GM23338 (cell line): ENCODE measurements at regions not wholly inside any gene's neighbourhood (a gene's known extent, or its start where the extent isn't known, plus 50 kb on each side); places are given as distances from the start of the nearest gene placed in this dataset.

ENCODE experiments used
- ATAC-seq: fragments of 200-7000 bp; cut with Tn5 transposase; 3 replicates; pipeline ENCODE4 v1.9.1; 2020
- DNase-seq: peaks from one replicate; pipeline ENCODE4 v3.0.0-alpha.2; 2015; ENCODE audit warnings: low spot score
- H2AFZ ChIP-seq: fragments of 200-600 bp; sonication (generic); 2 replicates; pipeline ENCODE4 v1.8.0; 2016; ENCODE audit warnings: antibody characterized with exemption, mild to moderate bottlenecking, moderate library complexity
- H3F3A ChIP-seq: fragments of 200-600 bp; sonication (generic); replicated peaks from 2 replicates; pipeline ENCODE4 v1.8.0; 2017; ENCODE audit warnings: antibody characterized with exemption, mixed run types, low read depth
- H3K27ac ChIP-seq: fragments of 200-600 bp; sonication (generic); 2 replicates; pipeline ENCODE4 v1.6.1; 2016; ENCODE audit warnings: low read depth
- H3K27me3 ChIP-seq: fragments of 200-600 bp; sonication (generic); 2 replicates; pipeline ENCODE4 v1.8.0; 2016; ENCODE audit warnings: mild to moderate bottlenecking, mixed run types, moderate library complexity; ENCODE audit not compliant: insufficient read depth
- H3K36me3 ChIP-seq: fragments of 200-600 bp; sonication (generic); 2 replicates; pipeline ENCODE4 v1.8.0; 2016; ENCODE audit warnings: mild to moderate bottlenecking; ENCODE audit not compliant: insufficient read depth
- H3K4me1 ChIP-seq: fragments of 200-600 bp; sonication (generic); 2 replicates; pipeline ENCODE4 v1.8.0; 2016; ENCODE audit warnings: mild to moderate bottlenecking, moderate library complexity; ENCODE audit not compliant: insufficient read depth
- H3K4me2 ChIP-seq: fragments of 200-600 bp; sonication (generic); 2 replicates; pipeline ENCODE4 v1.7.1; 2017; ENCODE audit warnings: mixed run types
- H3K4me3 ChIP-seq: fragments of 200-600 bp; sonication (generic); 2 replicates; pipeline ENCODE4 v1.6.1; 2016; ENCODE audit warnings: mixed run types
- H3K79me2 ChIP-seq: fragments of 200-600 bp; sonication (generic); replicated peaks from 2 replicates; pipeline ENCODE4 v1.8.0; 2017; ENCODE audit warnings: mild to moderate bottlenecking; ENCODE audit not compliant: insufficient read depth
- H3K9me2 ChIP-seq: fragments of 200-600 bp; sonication (generic); 2 replicates; pipeline ENCODE4 v1.8.0; 2017; ENCODE audit not compliant: insufficient read depth
- H4K20me1 ChIP-seq: fragments of 200-600 bp; sonication (generic); replicated peaks from 2 replicates; pipeline ENCODE4 v1.8.0; 2017; ENCODE audit warnings: mild to moderate bottlenecking; ENCODE audit not compliant: insufficient read depth
- H3K27ac Mint-ChIP-seq: 2 replicates; pipeline ENCODE4 v1.8.0; 2020; ENCODE audit warnings: inconsistent platforms, mild to moderate bottlenecking, moderate library complexity, mixed read lengths
- H3K27me3 Mint-ChIP-seq: 3 replicates; pipeline ENCODE4 v1.8.0; 2022; ENCODE audit warnings: low read depth, mild to moderate bottlenecking, moderate library complexity, mixed read lengths, inconsistent platforms; ENCODE audit not compliant: insufficient read depth, poor library complexity
- H3K36me3 Mint-ChIP-seq: 3 replicates; pipeline ENCODE4 v1.8.0; 2021; ENCODE audit warnings: low read depth, mild to moderate bottlenecking, inconsistent platforms, moderate library complexity, mixed read lengths
- H3K4me1 Mint-ChIP-seq: 3 replicates; pipeline ENCODE4 v1.8.0; 2020; ENCODE audit warnings: mild to moderate bottlenecking, inconsistent platforms, mixed read lengths
- H3K4me3 Mint-ChIP-seq: 3 replicates; pipeline ENCODE4 v1.8.0; 2021; ENCODE audit warnings: moderate library complexity, mild to moderate bottlenecking, inconsistent platforms, mixed read lengths
- H3K9me3 Mint-ChIP-seq: 3 replicates; pipeline ENCODE4 v1.8.0; 2020; ENCODE audit warnings: moderate library complexity, mild to moderate bottlenecking, inconsistent platforms, mixed read lengths
- CREB1 ChIP-seq: fragments of 250-450 bp; sonication (Bioruptor Pico); IDR thresholded peaks from 2 replicates; pipeline ENCODE4 v1.5.0; 2020; ENCODE audit warnings: low read depth, mild to moderate bottlenecking, moderate library complexity
- CTCF ChIP-seq, 2 experiments: fragments of 200-600 bp in 1 of 2; sonication (generic) in 1 of 2; conservative IDR thresholded peaks; 2 replicates each; pipeline versions ENCODE4 v1.5.1 to v1.6.1; 2016 to 2017; ENCODE audit warnings: antibody characterized with exemption in 2 of 2, low read depth in 2 of 2, mild to moderate bottlenecking in 2 of 2, moderate library complexity in 1 of 2
- ETS1 ChIP-seq: IDR thresholded peaks from 2 replicates; pipeline ENCODE4 v1.6.1; 2016; ENCODE audit warnings: antibody characterized with exemption
- EZH2 ChIP-seq: fragments of 200-600 bp; sonication (generic); IDR thresholded peaks from one replicate; pipeline ENCODE4 v1.8.0; 2017; ENCODE audit warnings: antibody characterized with exemption, mild to moderate bottlenecking, low read depth; ENCODE audit not compliant: unreplicated experiment
- EZH2phosphoT487 ChIP-seq: fragments of 200-600 bp; sonication (generic); IDR thresholded peaks from one replicate; pipeline ENCODE4 v1.8.1; 2018; ENCODE audit warnings: antibody characterized with exemption; ENCODE audit not compliant: unreplicated experiment
- JUNB ChIP-seq: IDR thresholded peaks from one replicate; pipeline ENCODE4 v1.6.1; 2016; ENCODE audit warnings: antibody characterized with exemption; ENCODE audit not compliant: unreplicated experiment
- NANOG ChIP-seq: IDR thresholded peaks from 2 replicates; pipeline ENCODE4 v1.6.1; 2016; ENCODE audit warnings: antibody characterized with exemption, borderline replicate concordance
- POLR2AphosphoS5 ChIP-seq: IDR thresholded peaks from 2 replicates; pipeline ENCODE4 v1.6.1; 2016; ENCODE audit warnings: antibody characterized with exemption, low read depth
- REST ChIP-seq: IDR thresholded peaks from one replicate; pipeline ENCODE4 v1.6.1; 2018; ENCODE audit warnings: antibody characterized with exemption; ENCODE audit not compliant: unreplicated experiment
- STAT1 ChIP-seq: IDR thresholded peaks from one replicate; pipeline ENCODE4 v1.6.1; 2016; ENCODE audit warnings: antibody characterized with exemption; ENCODE audit not compliant: unreplicated experiment
- ZNF114 ChIP-seq: fragments of 250-450 bp; sonication (Bioruptor Pico); IDR thresholded peaks from 2 replicates; pipeline ENCODE4 v1.5.0; 2020; ENCODE audit warnings: mild to moderate bottlenecking, moderate library complexity
- ZNF331 ChIP-seq: fragments of 250-450 bp; sonication (Bioruptor Pico); IDR thresholded peaks from 2 replicates; pipeline ENCODE4 v1.5.0; 2020; ENCODE audit warnings: low read depth, mild to moderate bottlenecking, moderate library complexity
- ZNF462 ChIP-seq: fragments of 250-450 bp; sonication (Bioruptor Pico); IDR thresholded peaks from 2 replicates; pipeline ENCODE4 v1.5.0; 2020; ENCODE audit warnings: mild to moderate bottlenecking, moderate library complexity

GRCh38 chr20:48407710-48408109 is 420.1 kb downstream of the PREX1 start:
- no peaks in the 10 kb centered on the region for H3K79me2 ChIP-seq
- no peaks in the 10 kb centered on the region for H3K27me3 ChIP-seq
- Mint-ChIP-seq H3K9me3 (peaks cover 3% of the 10 kb centered on the region; the same call in 2 of the 3 replicates), H3K27ac (no peak overlapping the region), H3K36me3 (peaks cover 2% of the 10 kb centered on the region; the same call in 2 of the 3 replicates), H3K4me3 (no peak overlapping the region), H3K4me1 (peaks cover 26% of the 10 kb centered on the region), H3K27me3 (peaks cover 4% of the 10 kb centered on the region)
- H2AFZ ChIP-seq = no peak overlapping the region
- H3K9me2 ChIP-seq = no peaks in the 10 kb centered on the region
- ATAC-seq (no peak), DNase-seq (no peak)
- TF ChIP-seq POLR2AphosphoS5 (no peak), STAT1 (no peak), CTCF (conservative IDR thresholded peaks at IDR 0.05; ENCODE audit: low read depth in 2 of 2) (no peak), REST (no peak), EZH2phosphoT487 (no peak), CREB1 (CRISPR knock-in tag) (no peak), EZH2 (no peak), JUNB (no peak), ETS1 (no peak), ZNF114 (no peak), NANOG (no peak), ZNF462 (CRISPR knock-in tag) (no peak), ZNF331 (CRISPR knock-in tag) (no peak)
- no peaks in the 10 kb centered on the region for H3K36me3 ChIP-seq
- no peaks in the 10 kb centered on the region for H4K20me1 ChIP-seq
- no peaks in the 10 kb centered on the region for H3F3A ChIP-seq
- peaks cover 18% of the 10 kb centered on the region for H3K4me1 ChIP-seq
- H3K4me3 ChIP-seq = no peak overlapping the region
- peak overlapping the region; percentile 60; the same call in 1 of the 2 replicates for H3K4me2 ChIP-seq
- no peak overlapping the region for H3K27ac ChIP-seq
